HFFc6 (cell line): ENCODE measurements at regions not wholly inside any gene's neighbourhood (a gene's known extent, or its start where the extent isn't known, plus 50 kb on each side); places are given as distances from the start of the nearest gene placed in this dataset.

Experiments used
- DNase-seq: peaks from one replicate; pipeline ENCODE4 v3.0.0-alpha.2; 2018
- H3K27ac Mint-ChIP-seq: 2 replicates; pipeline ENCODE4 v1.8.0; 2020; ENCODE audit warnings: mild to moderate bottlenecking, mixed read lengths
- H3K27me3 Mint-ChIP-seq: 2 replicates; pipeline ENCODE4 v1.8.0; 2021; ENCODE audit warnings: mild to moderate bottlenecking, moderate library complexity, mixed read lengths; ENCODE audit not compliant: insufficient read depth
- H3K36me3 Mint-ChIP-seq: 2 replicates; pipeline ENCODE4 v1.8.0; 2021; ENCODE audit warnings: low read depth, mixed read lengths
- H3K4me1 Mint-ChIP-seq: 2 replicates; pipeline ENCODE4 v1.8.0; 2020; ENCODE audit warnings: low read depth, mixed read lengths
- H3K4me3 Mint-ChIP-seq: 2 replicates; pipeline ENCODE4 v1.8.0; 2020; ENCODE audit warnings: mild to moderate bottlenecking, moderate library complexity, mixed read lengths
- H3K9me3 Mint-ChIP-seq: 2 replicates; pipeline ENCODE4 v1.8.0; 2020; ENCODE audit warnings: mild to moderate bottlenecking, mixed read lengths
- CTCF ChIP-seq: fragments of 200-600 bp; sonication (generic); IDR thresholded peaks from 2 replicates; pipeline ENCODE4 v1.5.0; 2021; ENCODE audit warnings: antibody characterized with exemption, mild to moderate bottlenecking

GRCh38 chr20:60306551-60306950, 348.3 kb downstream of the CDH26 start:
- no peaks in the 10 kb centered on the region for H3K9me3 Mint-ChIP-seq
- no peak overlapping the region for H3K27ac Mint-ChIP-seq
- no peak overlapping the region for H3K4me3 Mint-ChIP-seq
- no peak for DNase-seq
- no peaks in the 10 kb centered on the region for H3K36me3 Mint-ChIP-seq
- TF ChIP-seq CTCF, result no peak
- no peaks in the 10 kb centered on the region for H3K4me1 Mint-ChIP-seq
- H3K27me3 Mint-ChIP-seq, result peaks cover 19% of the 10 kb centered on the region

GRCh38 chr20:60310560-60311349, 352.5 kb downstream of the CDH26 start:
- Mint-ChIP-seq H3K27me3 (peaks cover 15% of the 10 kb centered on the region), H3K9me3 (no peaks in the 10 kb centered on the region; the same call in 1 of the 2 replicates), H3K27ac (no peak overlapping the region), H3K4me3 (no peak overlapping the region), H3K4me1 (no peaks in the 10 kb centered on the region), H3K36me3 (no peaks in the 10 kb centered on the region)
- TF ChIP-seq CTCF, result no peak
- no peak for DNase-seq

GRCh38 chr20:60313191-60313590, 355.0 kb downstream of the CDH26 start:
- Mint-ChIP-seq H3K36me3 (no peaks in the 10 kb centered on the region), H3K27me3 (peaks cover 8% of the 10 kb centered on the region), H3K4me1 (no peaks in the 10 kb centered on the region), H3K9me3 (no peaks in the 10 kb centered on the region; the same call in 1 of the 2 replicates), H3K4me3 (no peak overlapping the region), H3K27ac (no peak overlapping the region)
- no peak for TF ChIP-seq CTCF
- DNase-seq, result no peak

GRCh38 chr20:60313614-60314013, 355.4 kb downstream of the CDH26 start:
- Mint-ChIP-seq H3K27ac (no peak overlapping the region), H3K27me3 (peaks cover 8% of the 10 kb centered on the region)

GRCh38 chr20:60314727-60315126, 356.5 kb downstream of the CDH26 start:
- no peaks in the 10 kb centered on the region; the same call in 1 of the 2 replicates for H3K9me3 Mint-ChIP-seq
- no peak for TF ChIP-seq CTCF
- H3K27me3 Mint-ChIP-seq, result peaks cover 6% of the 10 kb centered on the region
- no peak overlapping the region for H3K27ac Mint-ChIP-seq
- DNase-seq, result no peak
- H3K36me3 Mint-ChIP-seq, result no peaks in the 10 kb centered on the region
- H3K4me3 Mint-ChIP-seq, result no peak overlapping the region
- H3K4me1 Mint-ChIP-seq, result no peaks in the 10 kb centered on the region

More at GRCh38 chr20:60313614-60314013, 355.4 kb downstream of the CDH26 start:
- no peaks in the 10 kb centered on the region for H3K36me3 Mint-ChIP-seq
- H3K4me3 Mint-ChIP-seq, result no peak overlapping the region
- no peak for TF ChIP-seq CTCF
- DNase-seq, result no peak
- no peaks in the 10 kb centered on the region; the same call in 1 of the 2 replicates for H3K9me3 Mint-ChIP-seq
- no peaks in the 10 kb centered on the region for H3K4me1 Mint-ChIP-seq
